GM12878 (cell line): ENCODE measurements at regions not wholly inside any gene's neighbourhood (a gene's known extent, or its start where the extent isn't known, plus 50 kb on each side); places are given as distances from the start of the nearest gene placed in this dataset.
A peak's percentile ranks its signal among the peaks of the same experiment; 100 is the strongest.

Experiments used
- ATAC-seq: fragments of 200-7000 bp; cut with Tn5 transposase; 3 replicates; pipeline ENCODE4 v1.9.1; 2020; ENCODE audit warnings: mild to moderate bottlenecking, moderate library complexity
- BruUV-seq: library from RNA; stranded (reverse); fragments of 400-500 nt; replicated peaks from 2 replicates; lab custom pipeline; 2021; lab: Mats Ljungman, UMichigan
- CTCF ChIA-PET: fragments of 300-600 bp; sonication (Branson Sonifier 250); formaldehyde crosslinking; extraction: SDS; loops from one replicate; lab custom pipeline; 2021; ENCODE audit warnings: inconsistent platforms; lab: Yijun Ruan, JAX
- POLR2A ChIA-PET: fragments of 350-600 bp; formaldehyde crosslinking; extraction: SDS; loops from one replicate; lab custom pipeline; 2021; ENCODE audit warnings: inconsistent platforms; lab: Charles Lee
- RAD21 ChIA-PET: fragments of 300-600 bp; sonication (Branson Sonifier 250); formaldehyde crosslinking; loops from one replicate; lab custom pipeline; 2023; ENCODE audit warnings: antibody characterized with exemption; ENCODE audit not compliant: unreplicated experiment; lab: Charles Lee
- SMC1A ChIA-PET: fragments of 300-600 bp; sonication (Branson Sonifier 250); formaldehyde crosslinking; loops from one replicate; lab custom pipeline; 2023; ENCODE audit not compliant: unreplicated experiment, uncharacterized antibody; lab: Charles Lee
- DNase-seq: peaks from one replicate; pipeline ENCODE4 v3.0.0-alpha.2; 2011; ENCODE audit warnings: low read depth, low spot score
- FAIRE-seq: peaks from 3 replicates; lab custom pipeline; 2011; peaks lifted over from hg19 to GRCh38; lab: Jason Lieb, UNC
- H2AFZ ChIP-seq: 2 replicates; pipeline ENCODE4 v1.6.0; 2011; ENCODE audit warnings: low read depth, low read length, control low read depth; ENCODE audit not compliant: control insufficient read depth
- H3K27ac ChIP-seq: 2 replicates; pipeline ENCODE4 v1.5.1; 2011; ENCODE audit warnings: control low read depth; ENCODE audit not compliant: control insufficient read depth, insufficient read depth
- H3K27me3 ChIP-seq, 2 experiments: replicated peaks in 1 of 2; 2 replicates each; pipeline versions ENCODE4 v1.6.0 to v1.6.1; 2011; ENCODE audit warnings: low read length in 1 of 2; ENCODE audit not compliant: control insufficient read depth in 2 of 2, insufficient read depth in 2 of 2
- H3K36me3 ChIP-seq, 2 experiments: 2 replicates each; pipeline ENCODE4 v1.5.1; 2011; ENCODE audit warnings: low read length in 1 of 2; ENCODE audit not compliant: control insufficient read depth in 2 of 2, insufficient read depth in 2 of 2
- H3K4me1 ChIP-seq: 2 replicates; pipeline ENCODE4 v1.6.1; 2011; ENCODE audit warnings: mild to moderate bottlenecking, low read length, moderate library complexity, mixed read lengths; ENCODE audit not compliant: control insufficient read depth, insufficient read depth
- H3K4me2 ChIP-seq: 2 replicates; pipeline ENCODE4 v1.6.0; 2011; ENCODE audit warnings: control low read depth; ENCODE audit not compliant: control insufficient read depth, insufficient read depth
- H3K4me3 ChIP-seq: fragments of 200-600 bp; sonication (generic); 2 replicates; pipeline ENCODE4 v1.5.1; 2016
- H3K79me2 ChIP-seq: 2 replicates; pipeline ENCODE4 v1.6.0; 2011; ENCODE audit warnings: low read length; ENCODE audit not compliant: control insufficient read depth, insufficient read depth
- H3K9ac ChIP-seq: 2 replicates; pipeline ENCODE4 v1.8.0; 2011; ENCODE audit warnings: low read length, control low read depth, mixed read lengths; ENCODE audit not compliant: control insufficient read depth, insufficient read depth
- H3K9me3 ChIP-seq: replicated peaks from 3 replicates; pipeline ENCODE4 v1.5.1; 2011; ENCODE audit warnings: mild to moderate bottlenecking, low read length; ENCODE audit not compliant: control insufficient read depth, insufficient read depth
- H4K20me1 ChIP-seq: 2 replicates; pipeline ENCODE4 v1.6.0; 2011; ENCODE audit not compliant: control insufficient read depth, insufficient read depth
- ETV6 ChIP-seq, 2 experiments: fragments of 450-650 bp in 1 of 2; IDR thresholded peaks in 1 of 2; conservative IDR thresholded peaks in 1 of 2; 2 replicates each; pipeline ENCODE4 v1.6.1; 2014; ENCODE audit warnings: antibody characterized with exemption in 1 of 2, borderline replicate concordance in 1 of 2, low read depth in 1 of 2, mild to moderate bottlenecking in 1 of 2, moderate library complexity in 1 of 2
- FOS ChIP-seq: IDR thresholded peaks from 3 replicates; pipeline ENCODE4 v1.6.1; 2011; ENCODE audit warnings: borderline replicate concordance; ENCODE audit not compliant: insufficient read length; ENCODE audit errors: extremely low read depth
- RUNX3 ChIP-seq: IDR thresholded peaks from 2 replicates; pipeline ENCODE4 v1.6.1; 2012; ENCODE audit warnings: low read length, inconsistent platforms
- WGBS: methylation state at CpG from one replicate; pipeline ENCODE4 v1.1.6; 2016; ENCODE audit warnings: low lambda C conversion rate; ENCODE audit not compliant: insufficient replicate concordance, insufficient coverage; ENCODE audit errors: missing lambda C conversion rate; 5-methylcytosine and 5-hydroxymethylcytosine counted together
- in situ Hi-C: fragments of 300-500 bp; cut with MboI; formaldehyde crosslinking; loops from 9 replicates; pipeline ENCODE4 v1.14.3; 2018; ENCODE audit warnings: mixed read lengths
- intact Hi-C: fragments of 100-400 bp; cut with micrococcal nuclease; formaldehyde crosslinking; loops from one replicate; pipeline ENCODE4 v1.14.2; 2022; ENCODE audit not compliant: unreplicated experiment
- TF ChIP-seq, protein P1 (sequence below): fragments of 450-650 bp; IDR thresholded peaks from 2 replicates; pipeline ENCODE4 v1.6.1; 2017; ENCODE audit warnings: mild to moderate bottlenecking, moderate library complexity

DNA sequence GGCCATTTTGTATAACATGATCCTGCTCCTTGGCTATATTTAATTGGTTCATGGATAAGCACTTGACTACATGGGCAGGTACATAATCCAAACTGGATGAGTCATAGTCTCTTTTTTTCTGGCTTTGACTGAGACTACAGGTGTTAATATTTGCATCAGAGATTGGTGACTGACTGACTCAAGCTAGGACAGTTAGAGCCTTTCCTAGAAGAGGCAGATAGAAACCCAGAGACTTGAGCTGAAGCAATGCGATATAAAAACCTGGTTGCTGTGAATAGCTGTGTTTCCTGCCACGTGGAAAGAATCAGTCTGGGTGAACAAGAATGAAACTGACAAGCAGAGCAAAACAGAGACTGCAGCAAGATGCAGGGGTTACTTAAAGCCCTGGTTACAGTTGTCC lies 81.0 kb downstream of the SAMD9 start (continued):
- TF ChIP-seq, protein P1, sequence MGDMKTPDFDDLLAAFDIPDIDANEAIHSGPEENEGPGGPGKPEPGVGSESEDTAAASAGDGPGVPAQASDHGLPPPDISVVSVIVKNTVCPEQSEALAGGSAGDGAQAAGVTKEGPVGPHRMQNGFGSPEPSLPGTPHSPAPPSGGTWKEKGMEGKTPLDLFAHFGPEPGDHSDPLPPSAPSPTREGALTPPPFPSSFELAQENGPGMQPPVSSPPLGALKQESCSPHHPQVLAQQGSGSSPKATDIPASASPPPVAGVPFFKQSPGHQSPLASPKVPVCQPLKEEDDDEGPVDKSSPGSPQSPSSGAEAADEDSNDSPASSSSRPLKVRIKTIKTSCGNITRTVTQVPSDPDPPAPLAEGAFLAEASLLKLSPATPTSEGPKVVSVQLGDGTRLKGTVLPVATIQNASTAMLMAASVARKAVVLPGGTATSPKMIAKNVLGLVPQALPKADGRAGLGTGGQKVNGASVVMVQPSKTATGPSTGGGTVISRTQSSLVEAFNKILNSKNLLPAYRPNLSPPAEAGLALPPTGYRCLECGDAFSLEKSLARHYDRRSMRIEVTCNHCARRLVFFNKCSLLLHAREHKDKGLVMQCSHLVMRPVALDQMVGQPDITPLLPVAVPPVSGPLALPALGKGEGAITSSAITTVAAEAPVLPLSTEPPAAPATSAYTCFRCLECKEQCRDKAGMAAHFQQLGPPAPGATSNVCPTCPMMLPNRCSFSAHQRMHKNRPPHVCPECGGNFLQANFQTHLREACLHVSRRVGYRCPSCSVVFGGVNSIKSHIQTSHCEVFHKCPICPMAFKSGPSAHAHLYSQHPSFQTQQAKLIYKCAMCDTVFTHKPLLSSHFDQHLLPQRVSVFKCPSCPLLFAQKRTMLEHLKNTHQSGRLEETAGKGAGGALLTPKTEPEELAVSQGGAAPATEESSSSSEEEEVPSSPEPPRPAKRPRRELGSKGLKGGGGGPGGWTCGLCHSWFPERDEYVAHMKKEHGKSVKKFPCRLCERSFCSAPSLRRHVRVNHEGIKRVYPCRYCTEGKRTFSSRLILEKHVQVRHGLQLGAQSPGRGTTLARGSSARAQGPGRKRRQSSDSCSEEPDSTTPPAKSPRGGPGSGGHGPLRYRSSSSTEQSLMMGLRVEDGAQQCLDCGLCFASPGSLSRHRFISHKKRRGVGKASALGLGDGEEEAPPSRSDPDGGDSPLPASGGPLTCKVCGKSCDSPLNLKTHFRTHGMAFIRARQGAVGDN, result no peak
- TF ChIP-seq ETV6 (conservative IDR thresholded peaks at IDR 0.05 in 1 of 2, IDR thresholded peaks at IDR 0.05 in 1 of 2; ENCODE audit: borderline replicate concordance in 1 of 2, low read depth in 1 of 2) (0 out of 4 replicates have a peak, but pooled peaks of 1 of the 2 experiments have one; percentile 19), RUNX3 (peak; percentile 42; the same call in 1 of the 2 replicates)

DNA sequence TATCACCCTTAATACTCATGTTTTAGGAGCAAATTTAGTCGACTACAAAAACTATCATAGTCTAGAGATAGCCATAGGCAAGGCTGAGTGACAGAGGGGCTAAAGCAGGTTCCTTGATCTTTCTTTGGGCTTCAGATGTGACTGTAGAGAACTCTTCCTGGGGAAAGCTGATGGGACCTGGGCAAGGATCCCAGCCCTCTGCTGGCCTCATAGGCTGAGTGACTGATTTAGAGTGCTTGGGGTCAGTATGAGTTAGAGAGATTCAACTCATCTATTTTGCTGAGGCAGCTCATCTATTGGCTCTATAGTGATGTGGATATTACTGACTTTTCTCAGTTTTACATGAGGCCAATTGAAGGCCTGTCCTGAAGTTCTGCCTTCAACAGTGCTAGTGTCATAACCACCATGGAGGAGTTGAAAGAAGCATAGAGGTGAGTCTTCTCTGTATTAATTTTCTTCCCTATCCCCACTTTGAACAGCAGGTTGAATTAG lies 81.6 kb downstream of the SAMD9 start:
- 100% methylated on average over 1 of the region's 1 CpG for WGBS
- ChIA-PET CTCF (no interaction called here), POLR2A (no interaction called here)

More for the DNA sequence above, 81.6 kb downstream of the SAMD9 start:
- in situ Hi-C loops, result no loop called here
- H3K79me2 ChIP-seq, result no peaks in the 10 kb centered on the region
- no peak overlapping the region for H3K27ac ChIP-seq
- no peak overlapping the region for H3K9ac ChIP-seq
- peak overlapping the region; percentile 67; the same call in 1 of the 2 replicates for H2AFZ ChIP-seq
- RAD21 ChIA-PET, result interaction anchor here (1.0 to 1.3 kb wide), 2 partner anchors 12 to 131 kb away, joined by 3 to 5 read pairs; no protein-coding TSS in a partner anchor
- ATAC-seq, result peak; percentile 41
- no peaks in the 10 kb centered on the region for H4K20me1 ChIP-seq
- no peak overlapping the region for H3K4me3 ChIP-seq
- H3K36me3 ChIP-seq, result no peaks in the 10 kb centered on the region
- no peak for TF ChIP-seq FOS
- TF ChIP-seq, all 136 proteins: peak for 0
- intact Hi-C loops, result no loop called here
- peaks cover 14% of the 10 kb centered on the region for H3K4me1 ChIP-seq
- FAIRE-seq (no peak), DNase-seq (no peak)
- H3K27me3 ChIP-seq, result no peaks in the 10 kb centered on the region
- SMC1A ChIA-PET, result interaction anchor here (1.1 to 2.8 kb wide), 6 partner anchors 11 to 425 kb away, joined by 3 to 11 read pairs (median 4); partner anchors contain the start of genes SAMD9 and SAMD9L
- peaks cover 3% of the 10 kb centered on the region; the same call in 2 of the 3 replicates for H3K9me3 ChIP-seq
- H3K4me2 ChIP-seq, result no peak overlapping the region
- no TSS peak for BruUV-seq
